K562 (cell line): ENCODE measurements at regions not wholly inside any gene's neighbourhood (a gene's known extent, or its start where the extent isn't known, plus 50 kb on each side); places are given as distances from the start of the nearest gene placed in this dataset.

ENCODE experiments used
- ATAC-seq: fragments of 200-7000 bp; cut with Tn5 transposase; 3 replicates; pipeline ENCODE4 v1.9.1; 2020; ENCODE audit warnings: moderate library complexity
- BruUV-seq: library from RNA; stranded (reverse); fragments of 400-500 nt; replicated peaks from 2 replicates; lab custom pipeline; 2021; lab: Mats Ljungman, UMichigan
- CTCF ChIA-PET: fragments of 300-600 bp; formaldehyde crosslinking; extraction: SDS; loops from one replicate; lab custom pipeline; 2021; ENCODE audit warnings: low intra/inter-chr PET ratio; lab: Yijun Ruan, JAX
- POLR2A ChIA-PET: fragments of 300-600, 350-650 bp; sonication (Branson Sonifier 250); formaldehyde crosslinking; extraction: SDS; loops from one replicate; lab custom pipeline; 2021; ENCODE audit warnings: antibody characterized with exemption, inconsistent platforms; lab: Yijun Ruan, JAX
- DNase-seq, 4 experiments: peaks; one replicate each; pipeline versions ENCODE4 v3.0.0 to v3.0.0-alpha.2; 2011 to 2018; ENCODE audit warnings: low spot score in 3 of 4, mixed read lengths in 3 of 4; ENCODE audit errors: extremely low read depth in 1 of 4
- FAIRE-seq: peaks from 2 replicates; lab custom pipeline; 2011; peaks lifted over from hg19 to GRCh38; lab: Jason Lieb, UNC
- H2AFZ ChIP-seq: 2 replicates; pipeline ENCODE4 v1.6.0; 2011; ENCODE audit warnings: low read depth, low read length, control low read depth, inconsistent platforms
- H3K27ac ChIP-seq: fragments of 200-600 bp; 3 replicates; pipeline ENCODE4 v1.8.0; 2011; ENCODE audit warnings: low read depth, mild to moderate bottlenecking, control low read depth, inconsistent platforms, low read length, moderate library complexity, mixed read lengths; ENCODE audit errors: extremely low read depth
- H3K27me3 ChIP-seq, 2 experiments: fragments of 300-600 bp in 1 of 2; 2 replicates in 1 of 2; 3 replicates in 1 of 2; pipeline versions ENCODE4 v1.6.0 to v1.8.0; 2011; ENCODE audit warnings: inconsistent platforms in 2 of 2, low read length in 2 of 2, mild to moderate bottlenecking in 1 of 2, mixed read lengths in 1 of 2, moderate library complexity in 1 of 2; ENCODE audit not compliant: control insufficient read depth in 2 of 2, insufficient read depth in 2 of 2
- H3K36me3 ChIP-seq: fragments of 300-600 bp; 3 replicates; pipeline ENCODE4 v1.8.0; 2011; ENCODE audit warnings: mild to moderate bottlenecking, low read length, inconsistent platforms; ENCODE audit not compliant: control insufficient read depth, insufficient read depth
- H3K4me1 ChIP-seq, 2 experiments: fragments of 200-600 bp in 1 of 2; replicated peaks in 1 of 2; 2 replicates in 1 of 2; 3 replicates in 1 of 2; pipeline versions ENCODE4 v1.5.1 to v1.8.0; 2011; ENCODE audit warnings: inconsistent platforms in 2 of 2, low read length in 2 of 2, mild to moderate bottlenecking in 1 of 2, mixed read lengths in 1 of 2, moderate library complexity in 1 of 2; ENCODE audit not compliant: control insufficient read depth in 2 of 2, insufficient read depth in 2 of 2
- H3K4me2 ChIP-seq: 2 replicates; pipeline ENCODE4 v1.6.1; 2011; ENCODE audit warnings: low read length, control low read depth, inconsistent platforms, mixed read lengths; ENCODE audit not compliant: insufficient read depth
- H3K4me3 ChIP-seq: fragments of 200-600 bp; sonication (generic), shearing (Covaris generic); 2 replicates; pipeline ENCODE4 v1.5.1; 2016; ENCODE audit warnings: control low read depth, inconsistent platforms
- H3K79me2 ChIP-seq: fragments of 200-600 bp; 3 replicates; pipeline ENCODE4 v1.8.0; 2011; ENCODE audit warnings: low read length, inconsistent platforms; ENCODE audit not compliant: control insufficient read depth, insufficient read depth
- H3K9ac ChIP-seq, 2 experiments: 2 replicates each; pipeline versions ENCODE4 v1.6.0 to v1.6.1; 2011; ENCODE audit warnings: low read depth in 2 of 2, low read length in 2 of 2, control low read depth in 1 of 2, inconsistent platforms in 1 of 2, mild to moderate bottlenecking in 1 of 2, mixed read lengths in 1 of 2; ENCODE audit not compliant: insufficient read depth in 1 of 2
- H3K9me1 ChIP-seq: one replicate; pipeline ENCODE4 v1.6.0; 2011; ENCODE audit warnings: inconsistent platforms, mild to moderate bottlenecking, low read length, moderate library complexity; ENCODE audit not compliant: control insufficient read depth, insufficient read depth
- H3K9me3 ChIP-seq: replicated peaks from 2 replicates; pipeline ENCODE4 v1.5.1; 2011; ENCODE audit warnings: low read depth, low read length, inconsistent platforms; ENCODE audit not compliant: control insufficient read depth, insufficient read depth
- H4K20me1 ChIP-seq: replicated peaks from 2 replicates; pipeline ENCODE4 v1.6.1; 2011; ENCODE audit warnings: low read length, inconsistent platforms, mixed read lengths; ENCODE audit not compliant: control insufficient read depth, insufficient read depth
- ARID1B ChIP-seq: fragments of 450-650 bp; IDR thresholded peaks from 2 replicates; pipeline ENCODE4 v1.6.1; 2016; ENCODE audit warnings: antibody characterized with exemption, mild to moderate bottlenecking, inconsistent platforms
- BRD4 ChIP-seq: fragments of 200-600 bp; sonication (generic); IDR thresholded peaks from 2 replicates; pipeline ENCODE4 v1.6.1; 2017; ENCODE audit warnings: inconsistent platforms
- BRD9 ChIP-seq: fragments of 450-650 bp; IDR thresholded peaks from 2 replicates; pipeline ENCODE4 v1.6.1; 2018; ENCODE audit warnings: low read depth; ENCODE audit not compliant: partially characterized antibody
- HNRNPH1 ChIP-seq: fragments of 200-400 bp; formaldehyde crosslinking; optimal IDR thresholded peaks from 2 replicates; pipeline ENCODE3; 2017; ENCODE audit warnings: low read depth, mild to moderate bottlenecking, low read length, moderate library complexity
- NELFE ChIP-seq: IDR thresholded peaks from 2 replicates; pipeline ENCODE4 v1.6.1; 2011; ENCODE audit warnings: mild to moderate bottlenecking; ENCODE audit not compliant: insufficient read depth, insufficient read length
- SMARCE1 ChIP-seq: fragments of 450-650 bp; IDR thresholded peaks from 2 replicates; pipeline ENCODE4 v1.7.1; 2016; ENCODE audit warnings: mild to moderate bottlenecking
- ZBTB5 ChIP-seq: fragments of 450-650 bp; IDR thresholded peaks from 2 replicates; pipeline ENCODE4 v1.6.1; 2017; ENCODE audit warnings: antibody characterized with exemption
- ZNF512 ChIP-seq: IDR thresholded peaks from 2 replicates; pipeline ENCODE4 v1.6.1; 2016; ENCODE audit warnings: missing genetic modification characterization, missing compliant biosample characterization
- WGBS: fragments of 100-300 bp; shearing (Covaris generic); methylation state at CpG from one replicate; pipeline ENCODE4 v1.1.6; 2016; ENCODE audit warnings: low coverage, mixed read lengths; ENCODE audit not compliant: insufficient coverage; ENCODE audit errors: missing lambda C conversion rate; 5-methylcytosine and 5-hydroxymethylcytosine counted together
- in situ Hi-C: fragments of 300-500 bp; cut with MboI; formaldehyde crosslinking; loops from 4 replicates; pipeline ENCODE4 v1.15.0; 2018; ENCODE audit warnings: inconsistent platforms, mixed read lengths
- intact Hi-C: fragments of 100-400 bp; cut with micrococcal nuclease; formaldehyde crosslinking; loops from 2 replicates; pipeline ENCODE4 v1.14.2; 2022
- TF ChIP-seq, protein P1 (sequence below): fragments of 250-450 bp; sonication (Bioruptor Pico); IDR thresholded peaks from 2 replicates; pipeline ENCODE4 v1.9.0; 2021; ENCODE audit warnings: mild to moderate bottlenecking, inconsistent platforms
- TF ChIP-seq, protein P2 (sequence below): fragments of 450-650 bp; IDR thresholded peaks from 2 replicates; pipeline ENCODE4 v1.6.1; 2018; ENCODE audit not compliant: partially characterized antibody

DNA sequence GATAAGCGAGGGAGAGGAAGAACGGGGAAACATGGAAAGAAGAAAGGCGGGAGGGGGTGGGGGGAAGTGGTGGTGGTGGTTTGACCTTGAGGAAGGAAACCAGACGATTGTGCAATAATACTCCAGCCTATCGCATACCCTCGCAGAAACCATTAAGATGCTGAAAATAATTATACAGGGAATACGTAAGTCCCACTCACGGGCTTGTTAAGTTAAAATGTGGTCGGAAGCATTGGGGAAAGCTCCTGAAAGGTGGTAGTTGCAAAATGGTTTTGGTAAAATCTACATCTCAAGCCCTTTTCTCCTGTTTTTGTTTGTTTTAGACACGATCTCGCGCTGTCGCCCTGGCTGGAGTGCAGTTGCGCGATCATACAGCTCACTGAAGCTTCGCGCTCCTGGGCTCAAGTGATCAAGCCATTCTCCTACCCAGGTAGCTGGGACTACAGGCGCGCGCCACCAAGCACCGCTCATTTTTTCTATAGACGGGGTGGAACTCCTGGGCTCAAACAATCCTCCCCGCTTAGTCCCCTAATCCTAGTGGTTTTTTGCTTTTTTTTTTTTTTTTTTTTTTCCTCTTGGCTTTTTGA is 128.9 kb upstream of the ZNF184 start:
- H3K36me3 ChIP-seq, result no peaks in the 10 kb centered on the region
- no peaks in the 10 kb centered on the region for H3K9me1 ChIP-seq
- POLR2A ChIA-PET, result interaction anchor here (0.6 to 3.2 kb wide), 18 partner anchors 10 to 306 kb away, joined by 3 to 29 read pairs (median 4); a partner anchor contains a TSS
- in situ Hi-C loops (no loop called here), intact Hi-C loops (loop anchor here (1.0 to 5.0 kb wide), 3 partner anchors 10 to 389 kb away; no protein-coding TSS in a partner anchor)
- peak overlapping the region; percentile 78 to 83 for H3K9ac ChIP-seq
- H4K20me1 ChIP-seq, result no peaks in the 10 kb centered on the region
- H3K79me2 ChIP-seq, result no peaks in the 10 kb centered on the region
- no peaks in the 10 kb centered on the region for H3K27me3 ChIP-seq
- peaks cover 8 to 13% of the 10 kb centered on the region in 2 experiments; a peak in 3 of 5 replicates for H3K4me1 ChIP-seq
- H3K27ac ChIP-seq, result peak overlapping the region; percentile 82
- H3K9me3 ChIP-seq, result no peaks in the 10 kb centered on the region
- WGBS, result under 1% methylated on average over 20 of the region's 23 CpGs
- peak overlapping the region; percentile 57 for H3K4me3 ChIP-seq
- CTCF ChIA-PET, result interaction anchor here (0.6 kb wide), 1 partner anchor 424 kb away, joined by 3 read pairs; no protein-coding TSS in a partner anchor
- peak; percentile 80 for ATAC-seq
- no TSS peak for BruUV-seq
- DNase-seq, result peak; percentile 56 to 84 (median 68)
- peak overlapping the region; percentile 95 for H3K4me2 ChIP-seq
- peak overlapping the region; percentile 97 for H2AFZ ChIP-seq
- peak; percentile 65 for FAIRE-seq
- peak; percentile 53; the same call in 1 of the 2 replicates for TF ChIP-seq SMARCE1
- no peak for TF ChIP-seq HNRNPH1
- TF ChIP-seq, protein P1, sequence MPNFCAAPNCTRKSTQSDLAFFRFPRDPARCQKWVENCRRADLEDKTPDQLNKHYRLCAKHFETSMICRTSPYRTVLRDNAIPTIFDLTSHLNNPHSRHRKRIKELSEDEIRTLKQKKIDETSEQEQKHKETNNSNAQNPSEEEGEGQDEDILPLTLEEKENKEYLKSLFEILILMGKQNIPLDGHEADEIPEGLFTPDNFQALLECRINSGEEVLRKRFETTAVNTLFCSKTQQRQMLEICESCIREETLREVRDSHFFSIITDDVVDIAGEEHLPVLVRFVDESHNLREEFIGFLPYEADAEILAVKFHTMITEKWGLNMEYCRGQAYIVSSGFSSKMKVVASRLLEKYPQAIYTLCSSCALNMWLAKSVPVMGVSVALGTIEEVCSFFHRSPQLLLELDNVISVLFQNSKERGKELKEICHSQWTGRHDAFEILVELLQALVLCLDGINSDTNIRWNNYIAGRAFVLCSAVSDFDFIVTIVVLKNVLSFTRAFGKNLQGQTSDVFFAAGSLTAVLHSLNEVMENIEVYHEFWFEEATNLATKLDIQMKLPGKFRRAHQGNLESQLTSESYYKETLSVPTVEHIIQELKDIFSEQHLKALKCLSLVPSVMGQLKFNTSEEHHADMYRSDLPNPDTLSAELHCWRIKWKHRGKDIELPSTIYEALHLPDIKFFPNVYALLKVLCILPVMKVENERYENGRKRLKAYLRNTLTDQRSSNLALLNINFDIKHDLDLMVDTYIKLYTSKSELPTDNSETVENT (CRISPR knock-in tag), result no peak
- TF ChIP-seq ZNF512 (tag), result peak; percentile 28; the same call in 1 of the 2 replicates
- TF ChIP-seq NELFE, result no peak
- peak; percentile 23 for TF ChIP-seq BRD9
- TF ChIP-seq, protein P2, sequence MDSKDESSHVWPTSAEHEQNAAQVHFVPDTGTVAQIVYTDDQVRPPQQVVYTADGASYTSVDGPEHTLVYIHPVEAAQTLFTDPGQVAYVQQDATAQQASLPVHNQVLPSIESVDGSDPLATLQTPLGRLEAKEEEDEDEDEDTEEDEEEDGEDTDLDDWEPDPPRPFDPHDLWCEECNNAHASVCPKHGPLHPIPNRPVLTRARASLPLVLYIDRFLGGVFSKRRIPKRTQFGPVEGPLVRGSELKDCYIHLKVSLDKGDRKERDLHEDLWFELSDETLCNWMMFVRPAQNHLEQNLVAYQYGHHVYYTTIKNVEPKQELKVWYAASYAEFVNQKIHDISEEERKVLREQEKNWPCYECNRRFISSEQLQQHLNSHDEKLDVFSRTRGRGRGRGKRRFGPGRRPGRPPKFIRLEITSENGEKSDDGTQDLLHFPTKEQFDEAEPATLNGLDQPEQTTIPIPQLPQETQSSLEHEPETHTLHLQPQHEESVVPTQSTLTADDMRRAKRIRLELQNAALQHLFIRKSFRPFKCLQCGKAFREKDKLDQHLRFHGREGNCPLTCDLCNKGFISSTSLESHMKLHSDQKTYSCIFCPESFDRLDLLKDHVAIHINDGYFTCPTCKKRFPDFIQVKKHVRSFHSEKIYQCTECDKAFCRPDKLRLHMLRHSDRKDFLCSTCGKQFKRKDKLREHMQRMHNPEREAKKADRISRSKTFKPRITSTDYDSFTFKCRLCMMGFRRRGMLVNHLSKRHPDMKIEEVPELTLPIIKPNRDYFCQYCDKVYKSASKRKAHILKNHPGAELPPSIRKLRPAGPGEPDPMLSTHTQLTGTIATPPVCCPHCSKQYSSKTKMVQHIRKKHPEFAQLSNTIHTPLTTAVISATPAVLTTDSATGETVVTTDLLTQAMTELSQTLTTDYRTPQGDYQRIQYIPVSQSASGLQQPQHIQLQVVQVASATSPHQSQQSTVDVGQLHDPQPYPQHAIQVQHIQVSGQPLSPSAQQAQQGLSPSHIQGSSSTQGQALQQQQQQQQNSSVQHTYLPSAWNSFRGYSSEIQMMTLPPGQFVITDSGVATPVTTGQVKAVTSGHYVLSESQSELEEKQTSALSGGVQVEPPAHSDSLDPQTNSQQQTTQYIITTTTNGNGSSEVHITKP, result peak; percentile 75
- TF ChIP-seq ZBTB5, result no peak
- peak; percentile 85; the same call in 1 of the 2 replicates for TF ChIP-seq BRD4
- peak; percentile 6; the same call in 1 of the 2 replicates for TF ChIP-seq ARID1B
